IPS-18c (cell line): ENCODE measurements at regions not wholly inside any gene's neighbourhood (a gene's known extent, or its start where the extent isn't known, plus 50 kb on each side); places are given as distances from the start of the nearest gene placed in this dataset.
"Not testable (repeated sequence)": the region's sequence is repeated elsewhere in the genome, so short reads cannot be mapped to it uniquely, and the experiment has no call there.

Experiments used
- H3K4me3 ChIP-seq: 2 replicates; pipeline ENCODE4 v1.7.0; 2013; ENCODE audit warnings: low read depth, mild to moderate bottlenecking, low read length, moderate library complexity; ENCODE audit not compliant: insufficient read depth
- H3K9me3 ChIP-seq: one replicate; pipeline ENCODE4 v1.6.1; 2013; ENCODE audit warnings: mild to moderate bottlenecking, low read length, moderate library complexity; ENCODE audit not compliant: control insufficient read depth, insufficient read depth

DNA sequence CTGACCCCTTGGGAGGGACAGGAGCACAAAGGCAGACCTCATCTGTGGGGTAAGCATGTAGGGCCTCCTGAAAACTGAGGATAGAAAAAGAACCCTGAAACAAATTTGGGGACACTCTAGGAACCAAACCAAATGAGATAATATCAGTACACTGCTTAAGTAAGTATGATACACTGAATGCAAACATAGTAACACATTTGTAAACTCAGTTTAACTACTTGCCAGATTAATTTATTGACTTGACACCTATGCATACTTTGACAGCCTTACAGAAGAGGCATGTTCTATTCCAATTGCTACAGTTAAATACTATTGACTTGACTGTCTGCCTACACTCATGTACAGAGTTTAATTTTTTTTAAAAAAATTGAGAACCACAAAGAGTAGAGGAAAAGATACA is 1070.8 kb upstream of the SEMA6A start:
- H3K4me3 ChIP-seq = no peak overlapping the region

DNA sequence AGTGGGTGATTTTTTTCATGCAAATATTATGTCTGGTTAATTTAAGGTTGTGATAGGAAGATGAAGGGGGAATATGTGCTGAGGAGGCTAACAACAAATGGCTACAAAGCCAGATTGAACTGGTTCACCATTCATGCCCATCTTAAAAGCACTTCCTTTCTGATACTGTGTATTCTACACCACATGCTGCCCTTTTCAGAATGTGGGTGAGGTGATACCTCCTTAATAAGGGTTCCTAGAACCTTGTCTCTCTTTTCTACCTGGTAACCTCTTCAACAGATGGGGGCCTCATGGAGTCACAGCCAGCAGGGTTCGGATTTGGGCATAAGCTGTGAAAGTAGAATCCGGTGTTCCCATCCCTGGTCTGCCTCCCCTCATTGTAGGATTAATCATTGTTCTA is 1064.0 kb upstream of the SEMA6A start:
- no peak overlapping the region for H3K4me3 ChIP-seq
- H3K9me3 ChIP-seq = no peaks in the 10 kb centered on the region

More for the DNA sequence above, 1070.8 kb upstream of the SEMA6A start:
- no peaks in the 10 kb centered on the region for H3K9me3 ChIP-seq

DNA sequence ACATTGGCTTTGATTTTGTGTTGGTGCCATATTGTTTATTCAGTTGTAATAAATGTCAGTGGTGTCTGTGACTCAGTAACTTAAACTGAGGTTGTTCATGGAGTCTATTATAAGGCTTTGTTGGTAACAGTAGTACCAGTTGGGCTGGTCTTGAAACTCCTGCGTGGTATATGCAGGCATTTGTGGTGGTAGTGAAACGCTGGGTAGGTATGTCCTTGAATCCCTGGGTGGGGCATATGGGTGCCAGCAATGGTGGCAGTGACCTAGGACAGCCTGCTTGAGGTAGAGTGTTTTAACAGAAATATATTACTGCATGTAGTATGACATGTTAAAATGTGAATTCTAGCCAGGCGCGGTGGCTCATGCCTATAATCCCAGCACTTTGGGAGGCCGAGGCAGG is 1058.5 kb upstream of the SEMA6A start:
- Histone ChIP-seq H3K4me3 (no peak overlapping the region), H3K9me3 (no peaks in the 10 kb centered on the region)

DNA sequence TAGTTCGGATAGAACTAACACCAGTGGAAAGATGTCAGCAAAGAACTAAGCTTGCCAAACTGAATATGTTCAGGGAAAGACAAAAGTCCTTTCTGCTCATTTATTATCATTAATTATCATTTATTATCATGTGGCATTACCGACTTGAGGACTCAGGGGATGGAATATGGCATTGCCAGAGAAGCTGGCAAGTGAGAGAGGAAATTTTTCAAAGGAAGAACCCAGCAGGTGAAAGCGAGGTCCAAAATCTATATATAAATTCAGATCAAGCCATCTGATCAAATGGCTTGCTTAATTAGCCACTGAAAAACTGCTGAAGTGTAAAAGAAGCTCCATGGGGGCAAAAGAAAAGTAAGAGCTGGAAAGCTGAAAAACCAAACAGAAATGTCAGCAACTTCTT is 1049.6 kb upstream of the SEMA6A start:
- Histone ChIP-seq H3K4me3 (no peak overlapping the region), H3K9me3 (no peaks in the 10 kb centered on the region)

DNA sequence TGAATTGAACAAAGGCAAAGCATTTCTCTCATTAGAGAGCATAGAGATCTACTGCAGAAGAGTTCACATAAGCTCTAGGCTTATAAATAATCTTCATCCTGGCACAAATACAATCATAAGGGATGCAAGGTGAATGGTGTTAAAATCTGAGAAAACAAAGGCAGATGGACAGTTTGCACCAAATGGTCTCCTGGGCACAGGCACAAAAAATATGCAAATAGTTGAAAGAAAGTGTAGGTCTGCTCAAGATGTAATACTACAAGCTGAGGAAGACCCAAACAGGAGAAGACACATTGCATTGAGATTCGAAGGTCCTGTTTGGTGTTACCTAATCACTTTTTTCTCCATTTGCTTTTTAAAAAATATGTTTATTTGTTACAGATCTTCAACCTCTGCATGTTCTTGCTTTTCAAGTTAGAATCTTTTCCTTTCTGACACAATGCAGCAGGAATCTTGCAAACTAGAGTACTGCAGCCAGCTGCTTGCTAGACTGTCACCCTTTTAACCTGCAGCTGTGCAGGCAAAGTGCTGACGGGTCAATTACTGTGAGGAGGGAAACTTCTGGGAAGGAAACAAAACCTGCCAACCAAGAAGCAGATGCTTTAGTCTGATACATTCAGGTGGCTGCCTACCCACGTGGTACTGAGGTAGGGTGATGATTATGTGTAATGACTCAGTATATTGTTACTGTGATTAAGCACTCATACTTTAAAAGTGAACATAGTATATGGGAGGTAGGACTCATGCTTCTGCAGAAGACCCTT is 1048.6 kb upstream of the SEMA6A start:
- H3K4me3 ChIP-seq = no peak overlapping the region
- no peaks in the 10 kb centered on the region for H3K9me3 ChIP-seq

DNA sequence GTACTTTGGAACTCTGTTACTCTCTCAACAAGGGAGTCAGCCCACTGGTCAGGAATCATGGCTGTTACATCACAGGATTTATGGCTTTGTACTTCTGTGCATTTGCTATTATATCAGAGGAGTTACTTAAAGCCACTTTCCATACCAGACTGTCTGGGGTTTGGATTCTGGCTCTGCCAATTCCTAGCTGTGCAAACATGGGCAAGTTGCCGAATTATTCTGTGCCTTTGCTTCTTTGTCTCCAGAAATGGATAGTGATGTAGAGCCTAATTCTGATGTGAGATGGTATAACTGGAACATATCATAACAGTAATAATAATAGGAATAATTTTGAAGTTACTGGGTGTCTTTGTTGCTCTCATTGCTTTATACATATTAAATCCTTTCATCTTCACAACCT is 1047.3 kb upstream of the SEMA6A start:
- Histone ChIP-seq H3K4me3 (no peak overlapping the region), H3K9me3 (no peaks in the 10 kb centered on the region)

DNA sequence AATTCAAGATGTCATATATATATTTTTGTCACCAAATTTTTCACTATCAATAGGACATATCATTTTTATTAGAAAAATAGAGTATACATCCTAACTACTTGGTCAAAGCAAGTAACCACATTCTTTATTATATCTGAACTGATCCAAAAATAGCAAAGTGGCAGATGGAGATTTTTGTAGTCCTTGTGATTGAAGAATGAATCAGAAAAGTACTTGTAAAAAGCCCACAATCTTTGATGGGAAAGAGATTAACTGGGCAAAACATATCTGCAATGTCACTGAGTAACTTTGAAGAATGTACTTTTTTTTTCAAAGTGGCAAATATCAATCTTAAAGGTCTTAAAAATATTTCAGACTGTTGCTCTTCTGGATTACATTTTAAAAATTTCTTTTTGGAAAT is 1040.6 kb upstream of the SEMA6A start:
- H3K4me3 ChIP-seq = no peak overlapping the region
- H3K9me3 ChIP-seq = no peaks in the 10 kb centered on the region

DNA sequence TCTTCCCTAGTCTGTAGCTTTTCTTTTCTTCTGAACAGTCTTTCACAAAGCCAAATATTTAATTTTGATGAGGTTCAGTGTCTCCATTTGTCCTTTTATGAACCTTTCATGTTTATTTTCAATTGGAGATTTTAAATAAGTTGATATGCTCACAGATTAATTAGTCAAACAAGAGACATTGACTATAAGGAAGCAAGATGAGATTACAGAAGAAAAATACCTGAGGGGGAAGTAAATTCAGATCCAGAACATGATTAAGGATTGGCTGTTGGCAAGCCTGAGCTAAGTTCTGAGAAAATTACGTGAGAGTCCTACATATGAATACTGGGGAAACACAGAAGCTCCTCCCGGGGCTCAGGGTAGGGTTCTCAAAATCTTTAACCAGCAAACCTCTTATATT is 1039.8 kb upstream of the SEMA6A start:
- Histone ChIP-seq H3K4me3 (no peak overlapping the region), H3K9me3 (no peaks in the 10 kb centered on the region)

DNA sequence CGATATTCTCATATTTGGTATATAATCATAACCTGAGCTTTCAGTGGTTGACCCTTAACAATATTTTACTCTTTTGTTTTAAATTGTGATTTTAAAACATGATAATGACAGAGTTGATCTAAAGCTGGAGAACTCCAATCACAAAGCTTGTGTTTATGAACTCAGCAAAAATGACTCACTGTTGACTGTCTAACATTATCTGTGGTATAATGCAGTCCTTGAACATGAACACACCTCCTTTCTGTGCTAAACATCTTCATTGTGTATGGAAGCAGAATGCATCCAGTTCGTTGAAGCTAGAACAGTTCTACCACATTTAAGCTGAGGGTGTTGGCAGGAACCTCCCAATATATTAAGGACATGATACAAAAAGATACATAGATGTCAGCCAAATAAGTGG is 1030.2 kb upstream of the SEMA6A start:
- no peak overlapping the region for H3K4me3 ChIP-seq

DNA sequence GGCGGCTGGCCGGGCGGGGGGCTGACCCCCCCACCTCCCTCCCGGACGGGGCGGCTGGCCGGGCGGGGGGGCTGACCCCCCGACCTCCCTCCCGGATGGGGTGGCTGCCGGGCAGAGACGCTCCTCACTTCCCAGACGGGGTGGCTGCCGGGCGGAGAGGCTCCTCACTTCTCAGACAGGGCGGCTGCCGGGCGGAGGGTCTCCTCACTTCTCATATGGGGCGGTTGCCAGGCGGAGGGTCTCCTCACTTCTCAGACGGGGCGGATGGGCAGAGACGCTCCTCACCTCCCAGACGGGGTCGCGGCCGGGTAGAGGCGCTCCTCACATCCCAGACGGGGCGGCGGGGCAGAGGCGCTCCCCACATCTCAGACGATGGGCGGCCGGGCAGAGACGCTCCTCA is 1025.2 kb upstream of the SEMA6A start:
- H3K4me3 ChIP-seq, H3K9me3 ChIP-seq: not testable (repeated sequence)

More for the DNA sequence above, 1030.2 kb upstream of the SEMA6A start:
- H3K9me3 ChIP-seq = no peaks in the 10 kb centered on the region

DNA sequence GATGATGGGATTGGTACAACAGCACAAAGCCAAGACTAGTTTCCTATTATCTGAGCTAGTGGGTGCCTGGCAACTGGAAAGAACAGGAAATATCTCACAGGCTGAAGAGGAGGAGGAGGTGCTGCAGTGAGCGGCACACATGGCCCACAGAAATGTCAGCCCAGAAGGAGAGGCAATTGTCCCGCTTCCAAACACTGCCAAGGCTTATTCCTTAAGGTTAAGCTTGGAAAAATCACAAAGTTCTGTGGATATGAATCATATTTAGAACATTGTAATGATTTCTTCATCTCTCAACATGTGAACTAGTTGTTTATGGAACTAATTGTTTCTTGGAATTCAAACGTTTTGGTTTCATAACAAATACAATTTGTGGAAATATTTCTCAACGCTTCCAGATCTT is 1019.5 kb upstream of the SEMA6A start:
- no peaks in the 10 kb centered on the region for H3K9me3 ChIP-seq
- H3K4me3 ChIP-seq = no peak overlapping the region

DNA sequence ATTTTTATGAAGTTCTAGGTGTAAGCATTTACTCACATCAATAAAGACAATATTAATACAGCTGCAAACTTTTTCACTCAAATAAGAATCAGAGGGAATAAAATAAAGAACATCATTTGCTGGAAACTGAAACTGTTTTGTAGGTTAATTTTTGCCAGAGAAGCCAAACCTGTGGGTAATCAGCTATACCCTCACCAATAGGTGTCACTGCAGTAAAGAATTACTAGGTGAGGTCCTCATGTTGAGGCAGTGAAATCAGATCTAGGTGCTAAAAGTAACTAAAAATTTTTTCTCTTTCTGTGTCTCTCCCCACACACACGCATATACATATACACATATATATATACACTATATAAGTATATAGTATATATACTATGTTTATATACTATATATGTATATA is 1016.3 kb upstream of the SEMA6A start:
- Histone ChIP-seq H3K9me3 (no peaks in the 10 kb centered on the region), H3K4me3 (no peak overlapping the region)

DNA sequence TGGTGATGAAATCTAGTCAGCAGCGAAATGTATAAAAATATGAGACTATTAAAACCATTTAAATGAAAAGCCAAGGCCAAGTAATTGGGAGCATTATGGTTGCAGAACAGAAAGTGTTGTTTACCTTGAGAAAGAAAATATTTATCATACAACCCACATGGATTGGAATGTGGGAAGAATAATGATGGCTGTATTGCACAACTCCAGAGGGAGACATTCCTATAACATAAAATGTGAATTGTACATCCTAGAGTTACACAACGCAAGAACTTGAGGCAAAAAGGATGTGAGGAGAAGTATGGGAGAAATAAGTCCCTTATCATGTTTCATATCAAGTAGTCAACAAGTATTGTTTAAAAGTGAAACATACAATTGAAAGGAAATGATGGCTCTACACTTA is 1014.0 kb upstream of the SEMA6A start:
- Histone ChIP-seq H3K9me3 (no peaks in the 10 kb centered on the region), H3K4me3 (no peak overlapping the region)

DNA sequence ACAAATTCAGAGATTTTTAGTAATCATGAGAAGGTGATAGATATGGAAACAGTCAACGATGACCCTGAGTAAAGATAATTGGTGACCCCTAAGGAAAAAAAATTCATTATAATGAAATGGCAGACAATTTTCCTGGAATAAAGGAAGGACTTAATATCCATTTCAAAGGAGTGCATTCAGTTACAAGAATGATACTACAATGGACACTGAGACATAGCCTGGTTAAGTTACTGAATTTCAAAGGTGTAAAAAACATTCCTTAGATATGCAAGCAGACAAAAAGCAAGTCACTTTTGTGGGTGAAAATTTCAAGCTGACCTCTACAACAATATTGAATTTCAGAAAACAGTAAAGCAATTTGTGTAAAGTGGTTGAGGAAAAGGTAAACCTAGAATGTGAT is 1012.5 kb upstream of the SEMA6A start:
- Histone ChIP-seq H3K4me3 (no peak overlapping the region), H3K9me3 (no peaks in the 10 kb centered on the region)

DNA sequence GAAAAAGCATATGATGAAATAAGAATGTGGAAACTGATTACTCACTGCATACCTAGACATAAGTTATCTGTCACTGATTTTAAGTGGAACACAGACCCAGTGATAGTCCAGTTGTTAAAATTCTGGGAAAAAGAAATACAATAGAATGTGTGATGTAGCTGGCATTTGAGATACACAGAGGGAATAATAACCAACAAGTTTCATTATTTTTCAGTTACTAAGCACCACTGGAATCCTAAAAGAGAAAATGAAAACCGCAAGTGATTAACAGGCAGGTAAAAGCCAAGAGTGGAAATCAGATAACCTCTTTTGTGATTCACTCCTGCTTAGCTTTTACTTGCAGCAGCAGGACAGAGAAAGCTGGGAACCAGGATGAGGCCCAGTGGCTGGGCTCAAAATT is 994.0 kb upstream of the SEMA6A start:
- peaks cover 4% of the 10 kb centered on the region for H3K9me3 ChIP-seq
- H3K4me3 ChIP-seq = no peak overlapping the region

DNA sequence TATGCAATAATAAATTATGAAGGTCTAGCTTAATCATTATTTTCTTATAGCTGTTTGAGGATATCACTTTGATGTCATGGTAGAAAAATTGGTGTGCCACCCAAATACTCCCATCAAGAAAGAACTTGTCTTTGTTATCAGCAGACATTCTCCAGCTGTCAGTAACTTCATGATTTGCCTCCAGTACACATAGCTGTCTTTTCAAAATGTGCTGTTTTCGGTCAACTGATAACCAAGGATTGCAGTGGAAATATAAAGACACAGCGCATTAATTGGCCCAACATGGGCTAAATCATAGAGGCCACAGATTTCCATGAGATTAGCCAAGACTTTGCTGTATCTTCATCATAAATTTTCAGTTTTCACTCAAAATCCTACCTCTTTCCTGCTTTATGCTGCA is 993.5 kb upstream of the SEMA6A start:
- no peak overlapping the region for H3K4me3 ChIP-seq
- H3K9me3 ChIP-seq = peaks cover 4% of the 10 kb centered on the region

DNA sequence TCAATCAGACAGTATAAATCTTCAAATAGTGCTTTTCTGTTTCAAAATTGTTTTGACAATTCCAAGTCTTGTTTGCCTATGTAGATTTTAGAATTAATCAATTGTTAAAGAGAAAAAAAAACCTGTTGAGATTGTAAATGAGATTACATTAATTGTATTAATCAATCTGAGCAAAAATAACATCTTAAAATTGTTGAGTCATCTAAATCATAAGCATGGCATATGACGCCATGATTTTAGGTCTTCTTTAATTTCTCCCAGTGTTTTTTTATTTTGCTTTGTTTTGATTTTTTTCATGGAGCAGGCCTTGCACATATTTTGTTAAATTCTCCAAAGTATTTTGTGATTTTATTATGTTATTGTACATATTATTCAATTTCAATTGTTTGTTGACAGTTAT is 988.0 kb upstream of the SEMA6A start:
- Histone ChIP-seq H3K4me3 (no peak overlapping the region), H3K9me3 (no peaks in the 10 kb centered on the region)

DNA sequence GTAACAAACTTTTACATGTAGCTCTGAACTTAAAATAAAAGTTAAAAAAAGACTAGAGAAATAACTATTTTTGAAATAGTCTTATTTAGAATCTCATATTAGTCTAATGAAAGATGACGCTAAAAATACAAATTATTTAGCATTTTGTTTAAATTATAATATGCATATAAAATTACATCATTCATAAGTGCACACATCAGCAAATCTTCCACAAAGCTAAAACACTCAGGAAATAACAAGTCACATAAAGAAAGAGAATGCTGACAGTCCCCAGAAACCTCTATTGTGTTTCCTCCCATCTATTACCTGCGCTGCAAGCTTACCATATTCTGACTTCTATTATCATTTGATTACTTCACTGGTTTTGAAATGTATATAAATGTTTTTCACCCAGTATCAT is 986.9 kb upstream of the SEMA6A start:
- Histone ChIP-seq H3K9me3 (no peaks in the 10 kb centered on the region), H3K4me3 (no peak overlapping the region)
